ENCODE measurements at regions not wholly inside any gene's neighbourhood (a gene's known extent, or its start where the extent isn't known, plus 50 kb on each side); places are given as distances from the start of the nearest gene placed in this dataset.

DNA sequence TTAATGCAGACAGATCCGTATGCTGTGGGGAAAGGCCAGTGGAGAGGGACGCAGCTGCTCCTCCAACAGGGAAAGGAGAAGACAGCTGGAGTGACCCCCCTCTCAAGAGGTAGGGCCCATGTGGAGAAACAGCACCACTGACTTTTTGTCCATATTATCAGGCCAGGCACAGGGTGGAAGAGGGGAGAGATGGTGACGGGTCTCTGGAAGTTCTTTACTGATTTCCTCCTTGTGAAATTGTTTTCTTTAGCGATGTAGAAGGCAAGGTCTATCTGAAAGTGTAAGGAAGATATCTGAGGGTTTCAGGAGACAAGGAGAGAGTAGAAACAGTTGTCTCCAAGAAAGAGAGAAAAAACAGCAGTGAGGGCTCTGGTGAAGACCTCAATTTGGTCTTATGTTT lies 338.8 kb downstream of the VPS13C start:
- H3K27ac ChIP-seq, result no peak overlapping the region
- H3K4me1 ChIP-seq, result no peaks in the 10 kb centered on the region
- H3K4me2 ChIP-seq (ENCODE audit: low read length), result no peak overlapping the region
- no peak overlapping the region for H3K9ac ChIP-seq
- no peaks in the 10 kb centered on the region for H3K27me3 ChIP-seq (ENCODE audit: control insufficient read depth, insufficient read depth, low read length)
- H3K9me3 ChIP-seq (ENCODE audit: control insufficient read depth, low read length), result no peaks in the 10 kb centered on the region
- TF ChIP-seq, protein P1, sequence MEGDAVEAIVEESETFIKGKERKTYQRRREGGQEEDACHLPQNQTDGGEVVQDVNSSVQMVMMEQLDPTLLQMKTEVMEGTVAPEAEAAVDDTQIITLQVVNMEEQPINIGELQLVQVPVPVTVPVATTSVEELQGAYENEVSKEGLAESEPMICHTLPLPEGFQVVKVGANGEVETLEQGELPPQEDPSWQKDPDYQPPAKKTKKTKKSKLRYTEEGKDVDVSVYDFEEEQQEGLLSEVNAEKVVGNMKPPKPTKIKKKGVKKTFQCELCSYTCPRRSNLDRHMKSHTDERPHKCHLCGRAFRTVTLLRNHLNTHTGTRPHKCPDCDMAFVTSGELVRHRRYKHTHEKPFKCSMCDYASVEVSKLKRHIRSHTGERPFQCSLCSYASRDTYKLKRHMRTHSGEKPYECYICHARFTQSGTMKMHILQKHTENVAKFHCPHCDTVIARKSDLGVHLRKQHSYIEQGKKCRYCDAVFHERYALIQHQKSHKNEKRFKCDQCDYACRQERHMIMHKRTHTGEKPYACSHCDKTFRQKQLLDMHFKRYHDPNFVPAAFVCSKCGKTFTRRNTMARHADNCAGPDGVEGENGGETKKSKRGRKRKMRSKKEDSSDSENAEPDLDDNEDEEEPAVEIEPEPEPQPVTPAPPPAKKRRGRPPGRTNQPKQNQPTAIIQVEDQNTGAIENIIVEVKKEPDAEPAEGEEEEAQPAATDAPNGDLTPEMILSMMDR (IDR thresholded peaks at IDR 0.05), result no peak
- no peaks in the 10 kb centered on the region for H3K36me3 ChIP-seq (ENCODE audit: control insufficient read depth, insufficient read depth, low read length)
- H2AFZ ChIP-seq, result no peak overlapping the region
- no peak overlapping the region for H3K4me3 ChIP-seq (ENCODE audit: low read depth, low read length)
- H3K79me2 ChIP-seq, result no peaks in the 10 kb centered on the region

DNA sequence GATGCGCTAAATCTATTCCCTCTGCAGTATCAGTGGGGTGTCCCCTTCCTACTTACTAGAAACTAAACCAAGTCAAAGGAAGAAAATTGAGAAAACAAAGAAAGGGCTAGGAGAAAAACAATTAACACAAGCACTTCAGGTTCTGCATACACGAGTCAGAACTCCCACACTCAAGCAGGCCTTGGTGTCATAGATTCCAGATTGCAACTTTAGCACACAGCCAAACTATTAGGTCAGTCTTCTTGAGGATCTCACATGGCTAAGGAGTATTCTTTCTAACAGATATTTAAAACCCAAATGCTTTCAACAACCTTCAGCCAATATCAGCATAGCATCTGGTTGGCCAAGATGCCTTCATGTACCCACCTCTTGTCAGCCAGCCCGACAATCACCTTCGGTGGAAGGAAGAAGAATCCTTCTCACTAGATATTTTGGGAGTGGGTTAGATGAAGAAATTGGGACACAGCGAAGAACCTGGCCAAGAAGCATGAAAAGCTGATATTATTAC lies 340.0 kb downstream of the VPS13C start:
- TF ChIP-seq, protein P1 (IDR thresholded peaks at IDR 0.05), result no peak

DNA sequence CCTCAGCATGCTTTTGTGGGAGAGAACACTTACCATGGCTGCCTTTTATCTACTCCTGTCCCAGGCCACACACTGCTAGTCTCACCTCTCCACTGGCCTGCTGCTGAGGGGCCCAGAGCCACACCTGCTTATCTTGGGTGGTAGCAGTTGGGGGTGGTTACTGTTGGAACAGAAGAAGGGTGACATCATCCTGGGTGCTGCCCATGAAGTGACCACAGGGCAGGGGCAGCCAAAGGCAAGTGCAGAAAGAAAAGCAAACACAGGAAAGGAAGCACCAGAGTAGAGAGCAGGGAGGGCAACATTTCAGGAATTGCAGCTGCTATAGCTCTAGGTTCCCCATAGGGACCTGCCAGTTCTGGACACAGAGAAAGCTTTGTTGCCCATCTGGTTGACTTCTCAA lies 345.2 kb downstream of the VPS13C start:
- H3K9ac ChIP-seq, result no peak overlapping the region
- no peaks in the 10 kb centered on the region for H3K36me3 ChIP-seq (ENCODE audit: control insufficient read depth, insufficient read depth, low read length)
- no peaks in the 10 kb centered on the region for H3K4me1 ChIP-seq
- no peak overlapping the region for H3K27ac ChIP-seq
- TF ChIP-seq, protein P1 (IDR thresholded peaks at IDR 0.05), result no peak
- H3K9me3 ChIP-seq (ENCODE audit: control insufficient read depth, low read length), result no peaks in the 10 kb centered on the region
- H3K79me2 ChIP-seq, result no peaks in the 10 kb centered on the region
- no peak overlapping the region for H2AFZ ChIP-seq
- H3K4me2 ChIP-seq (ENCODE audit: low read length), result no peak overlapping the region
- H3K27me3 ChIP-seq (ENCODE audit: control insufficient read depth, insufficient read depth, low read length), result no peaks in the 10 kb centered on the region
- H3K4me3 ChIP-seq (ENCODE audit: low read depth, low read length), result no peak overlapping the region

More for the DNA sequence above, 340.0 kb downstream of the VPS13C start:
- H2AFZ ChIP-seq, result no peak overlapping the region
- H3K9ac ChIP-seq, result no peak overlapping the region
- no peaks in the 10 kb centered on the region for H3K36me3 ChIP-seq (ENCODE audit: control insufficient read depth, insufficient read depth, low read length)
- no peaks in the 10 kb centered on the region for H3K27me3 ChIP-seq (ENCODE audit: control insufficient read depth, insufficient read depth, low read length)
- no peak overlapping the region for H3K27ac ChIP-seq
- H3K4me3 ChIP-seq (ENCODE audit: low read depth, low read length), result no peak overlapping the region
- no peaks in the 10 kb centered on the region for H3K4me1 ChIP-seq
- no peak overlapping the region for H3K4me2 ChIP-seq (ENCODE audit: low read length)
- H3K9me3 ChIP-seq (ENCODE audit: control insufficient read depth, low read length), result no peaks in the 10 kb centered on the region
- H3K79me2 ChIP-seq, result no peaks in the 10 kb centered on the region

DNA sequence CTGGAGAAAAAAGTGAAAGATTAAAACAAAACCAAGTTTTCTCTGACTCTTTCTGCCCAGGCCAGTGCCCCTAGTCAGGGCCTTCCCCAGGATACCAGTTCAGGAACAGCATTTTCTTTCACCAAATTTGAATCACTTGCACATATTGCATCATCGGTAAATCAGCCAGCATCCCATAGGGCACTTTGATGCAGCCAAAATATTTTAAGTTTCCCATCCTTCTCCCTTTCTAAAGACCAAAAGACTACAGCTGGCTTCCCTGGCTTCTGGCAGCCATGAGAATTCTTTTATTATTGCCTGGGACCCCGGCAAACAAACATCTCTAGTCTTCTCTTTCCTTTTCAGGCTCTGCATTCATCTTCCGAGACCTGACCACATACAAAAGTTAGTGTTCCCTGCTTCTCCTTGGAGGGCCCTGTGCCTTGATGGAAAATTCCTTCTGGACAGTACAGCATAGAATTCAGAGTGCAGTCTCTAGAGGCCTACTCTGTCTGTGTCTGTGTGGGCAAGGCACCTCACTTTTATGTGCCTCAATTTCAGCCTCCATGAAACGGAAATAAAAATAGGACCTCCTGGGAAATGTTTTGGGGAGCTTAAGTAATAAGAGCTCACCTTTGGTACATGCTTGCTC lies 348.0 kb downstream of the VPS13C start:
- Histone ChIP-seq H3K4me3 (ENCODE audit: low read depth, low read length) (no peak overlapping the region), H2AFZ (no peak overlapping the region), H3K9ac (no peak overlapping the region), H3K4me2 (ENCODE audit: low read length) (no peak overlapping the region), H3K9me3 (ENCODE audit: control insufficient read depth, low read length) (no peaks in the 10 kb centered on the region), H3K4me1 (no peaks in the 10 kb centered on the region), H3K79me2 (no peaks in the 10 kb centered on the region), H3K36me3 (ENCODE audit: control insufficient read depth, insufficient read depth, low read length) (no peaks in the 10 kb centered on the region), H3K27ac (no peak overlapping the region), H3K27me3 (ENCODE audit: control insufficient read depth, insufficient read depth, low read length) (no peaks in the 10 kb centered on the region)
- TF ChIP-seq, protein P1 (IDR thresholded peaks at IDR 0.05), result no peak
